Lung (tissue), 11 donors: ENCODE measurements at regions not wholly inside any gene's neighbourhood (a gene's known extent, or its start where the extent isn't known, plus 50 kb on each side); places are given as distances from the start of the nearest gene placed in this dataset.

Source experiments
- ATAC-seq: fragments of 200-7000 bp; cut with Tn5 transposase; one replicate; pipeline ENCODE4 v1.9.1; 2020; ENCODE audit warnings: moderate number of reproducible peaks; ENCODE audit not compliant: insufficient read depth, low FRiP score
- DNase-seq, 3 donors: peaks; one replicate each; pipeline ENCODE4 v3.0.0-alpha.2; 2013 to 2017
- H3K27ac ChIP-seq, 2 donors: one replicate each; pipeline ENCODE4 v1.5.1; 2013; ENCODE audit warnings: mild to moderate bottlenecking in 2 of 2, moderate library complexity in 2 of 2, control low read depth in 1 of 2, inconsistent platforms in 1 of 2, low read depth in 1 of 2, low read length in 1 of 2
- H3K27me3 ChIP-seq, 3 donors: one replicate each; pipeline ENCODE4 v1.5.1; 2013; ENCODE audit warnings: low read length in 2 of 3; ENCODE audit not compliant: control insufficient read depth in 3 of 3, insufficient read depth in 3 of 3
- H3K36me3 ChIP-seq, 4 donors: one replicate each; pipeline ENCODE4 v1.5.1; 2013; ENCODE audit warnings: low read length in 4 of 4, mild to moderate bottlenecking in 1 of 4, moderate library complexity in 1 of 4; ENCODE audit not compliant: control insufficient read depth in 4 of 4, insufficient read depth in 4 of 4
- H3K4me1 ChIP-seq, 5 donors: one replicate each; pipeline ENCODE4 v1.5.1; 2013; ENCODE audit warnings: low read length in 5 of 5, mild to moderate bottlenecking in 2 of 5, moderate library complexity in 1 of 5; ENCODE audit not compliant: control insufficient read depth in 5 of 5, insufficient read depth in 5 of 5
- H3K4me3 ChIP-seq: one replicate; pipeline ENCODE4 v1.5.1; 2013; ENCODE audit warnings: mild to moderate bottlenecking, control low read depth, moderate library complexity
- H3K9ac ChIP-seq, 2 donors: one replicate each; pipeline ENCODE4 v1.5.1; 2013; ENCODE audit warnings: low read length in 2 of 2, control low read depth in 1 of 2; ENCODE audit not compliant: insufficient read depth in 1 of 2
- H3K9me3 ChIP-seq, 4 donors: one replicate each; pipeline ENCODE4 v1.5.1; 2013; ENCODE audit warnings: low read length in 3 of 4, mild to moderate bottlenecking in 1 of 4, moderate library complexity in 1 of 4; ENCODE audit not compliant: control insufficient read depth in 4 of 4, insufficient read depth in 3 of 4
- WGBS, 2 donors: extraction: QIAGEN DNeasy Blood & Tissue Kit; methylation state at CpG; one replicate each; pipeline ENCODE4 v1.1.7; 2013; 5-methylcytosine and 5-hydroxymethylcytosine counted together
- TF ChIP-seq, protein P1 (sequence below): IDR thresholded peaks from 2 replicates; pipeline ENCODE4 v1.5.1; 2012; ENCODE audit warnings: mild to moderate bottlenecking; ENCODE audit errors: control extremely low read depth, extremely low read depth
- donor health status: control.
- donor health status: control.
- donor health status: Bipolar disorder and iron deficiency.
- donor health status: healthy.
- donor health status: DM: yes; HTN: yes; CAD: no.

DNA sequence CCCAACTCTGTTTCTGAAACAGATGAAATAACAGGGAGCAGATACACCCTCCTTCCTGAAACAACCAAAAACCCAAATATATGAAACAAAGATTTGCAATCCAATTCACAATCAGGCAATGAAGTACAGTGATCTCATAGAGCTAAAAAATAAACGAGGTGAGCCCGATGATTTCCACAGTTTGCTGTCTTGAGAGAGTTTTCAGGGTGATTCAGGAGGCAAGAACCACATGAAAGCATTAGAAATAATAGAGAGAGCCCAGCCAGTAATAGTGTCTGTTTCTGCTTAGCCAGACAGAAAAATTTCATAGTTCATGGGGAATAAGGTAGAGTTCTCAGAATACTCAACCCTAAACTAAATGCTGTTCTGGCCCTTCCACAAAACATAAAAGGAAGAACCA is 296.2 kb downstream of the PDHA2 start:
- DNase-seq (peak in 1 of 3 donors; percentile 12), ATAC-seq (no peak)
- WGBS, 2 donors, result 66 to 71% methylated on average over 2 of the region's 2 CpGs
- Histone ChIP-seq H3K27ac (no peak overlapping the region), H3K9ac (no peak overlapping the region), H3K27me3 (no peaks in the 10 kb centered on the region), H3K36me3 (no peaks in the 10 kb centered on the region), H3K9me3 (no peaks in the 10 kb centered on the region), H3K4me1 (no peaks in the 10 kb centered on the region), H3K4me3 (no peak overlapping the region)
- TF ChIP-seq, protein P1, sequence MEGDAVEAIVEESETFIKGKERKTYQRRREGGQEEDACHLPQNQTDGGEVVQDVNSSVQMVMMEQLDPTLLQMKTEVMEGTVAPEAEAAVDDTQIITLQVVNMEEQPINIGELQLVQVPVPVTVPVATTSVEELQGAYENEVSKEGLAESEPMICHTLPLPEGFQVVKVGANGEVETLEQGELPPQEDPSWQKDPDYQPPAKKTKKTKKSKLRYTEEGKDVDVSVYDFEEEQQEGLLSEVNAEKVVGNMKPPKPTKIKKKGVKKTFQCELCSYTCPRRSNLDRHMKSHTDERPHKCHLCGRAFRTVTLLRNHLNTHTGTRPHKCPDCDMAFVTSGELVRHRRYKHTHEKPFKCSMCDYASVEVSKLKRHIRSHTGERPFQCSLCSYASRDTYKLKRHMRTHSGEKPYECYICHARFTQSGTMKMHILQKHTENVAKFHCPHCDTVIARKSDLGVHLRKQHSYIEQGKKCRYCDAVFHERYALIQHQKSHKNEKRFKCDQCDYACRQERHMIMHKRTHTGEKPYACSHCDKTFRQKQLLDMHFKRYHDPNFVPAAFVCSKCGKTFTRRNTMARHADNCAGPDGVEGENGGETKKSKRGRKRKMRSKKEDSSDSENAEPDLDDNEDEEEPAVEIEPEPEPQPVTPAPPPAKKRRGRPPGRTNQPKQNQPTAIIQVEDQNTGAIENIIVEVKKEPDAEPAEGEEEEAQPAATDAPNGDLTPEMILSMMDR, result no peak

DNA sequence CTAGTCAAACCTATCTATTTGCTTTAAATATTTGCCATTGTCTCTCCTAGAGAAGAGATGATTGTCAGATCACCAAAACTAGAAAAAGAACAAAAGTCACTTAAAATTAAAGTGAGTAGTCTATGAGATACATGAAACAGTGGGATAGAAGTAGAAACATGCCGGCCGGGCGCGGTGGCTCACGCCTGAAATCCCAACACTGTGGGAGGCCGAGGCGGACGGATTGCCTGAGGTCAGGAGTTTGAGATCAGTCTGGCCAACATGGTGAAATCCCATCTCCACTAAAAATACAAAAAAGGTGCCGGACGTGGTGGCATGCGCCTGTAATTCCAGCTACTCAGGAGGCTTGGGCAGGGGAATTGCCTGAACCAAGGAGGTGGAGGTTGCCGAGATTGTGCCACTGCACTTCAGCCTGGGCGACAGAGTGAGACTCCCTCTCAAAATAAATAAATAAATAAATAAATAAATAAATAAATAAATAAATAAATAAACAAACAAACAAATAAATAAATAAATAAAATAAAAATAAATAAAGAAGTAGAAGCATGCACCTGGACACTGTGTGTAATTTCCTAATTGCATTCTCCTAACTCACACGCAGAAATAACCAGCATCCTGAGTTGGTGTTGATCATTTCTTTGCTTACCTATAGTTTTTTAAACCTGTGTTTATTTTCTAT is 299.5 kb downstream of the PDHA2 start:
- WGBS, 2 donors, result 93 to 97% methylated on average over 14 of the region's 14 CpGs
- no peak for DNase-seq

DNA sequence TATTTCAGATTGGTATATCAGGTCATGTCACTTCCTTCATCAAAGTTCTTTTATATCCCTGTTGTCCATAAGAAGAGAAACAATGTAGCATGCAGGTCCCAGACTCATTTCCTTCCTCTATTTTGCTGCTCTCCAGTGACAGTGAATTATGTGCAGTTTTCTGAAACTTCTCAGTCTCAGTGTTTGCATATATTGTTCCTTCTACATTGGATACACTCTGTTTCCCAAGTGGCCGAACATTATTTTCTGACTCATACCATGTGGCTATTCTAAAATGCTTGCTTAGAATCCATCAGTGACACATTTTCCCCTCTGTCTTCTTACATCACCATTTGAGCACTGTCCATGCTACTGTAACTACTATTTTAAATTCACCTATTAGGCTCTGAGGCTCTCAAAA is 305.7 kb downstream of the PDHA2 start:
- ATAC-seq (no peak), DNase-seq (no peak)
- Histone ChIP-seq H3K9ac (no peak overlapping the region), H3K4me3 (no peak overlapping the region), H3K36me3 (no peaks in the 10 kb centered on the region), H3K4me1 (no peaks in the 10 kb centered on the region), H3K9me3 (no peaks in the 10 kb centered on the region), H3K27me3 (no peaks in the 10 kb centered on the region), H3K27ac (no peak overlapping the region)
- TF ChIP-seq, protein P1, result no peak
- WGBS, 2 donors, result 8 to 31% methylated on average over 1 of the region's 1 CpG

More for the DNA sequence above, 299.5 kb downstream of the PDHA2 start:
- no peak for ATAC-seq
- Histone ChIP-seq H3K27ac (no peak overlapping the region), H3K4me3 (no peak overlapping the region), H3K9me3 (no peaks in the 10 kb centered on the region), H3K36me3 (no peaks in the 10 kb centered on the region), H3K27me3 (no peaks in the 10 kb centered on the region), H3K9ac (no peak overlapping the region), H3K4me1 (no peaks in the 10 kb centered on the region)
- TF ChIP-seq, protein P1, result no peak

DNA sequence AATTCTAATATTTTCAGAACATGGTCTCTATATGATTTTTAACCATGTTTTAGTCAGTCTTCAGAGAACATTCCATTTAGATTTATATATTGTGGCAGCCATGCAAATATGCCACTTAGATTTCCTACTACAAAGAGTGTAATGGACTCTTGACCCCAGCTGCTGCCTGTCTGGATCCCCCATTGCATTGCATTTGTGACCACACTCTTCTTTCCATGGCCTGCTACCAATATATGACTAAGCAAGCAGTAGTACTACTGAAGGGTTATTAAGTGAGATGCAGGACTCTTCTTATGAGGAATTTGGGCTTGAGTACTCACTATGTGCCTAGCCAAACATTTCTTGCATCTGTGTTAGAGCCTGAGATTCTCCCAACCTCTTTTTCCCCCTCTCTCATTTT is 306.8 kb downstream of the PDHA2 start:
- Histone ChIP-seq H3K9me3 (no peaks in the 10 kb centered on the region), H3K9ac (no peak overlapping the region), H3K27ac (no peak overlapping the region), H3K27me3 (no peaks in the 10 kb centered on the region), H3K4me3 (no peak overlapping the region), H3K36me3 (no peaks in the 10 kb centered on the region), H3K4me1 (no peaks in the 10 kb centered on the region)
- TF ChIP-seq, protein P1, result no peak
- ATAC-seq, result no peak
- DNase-seq, result peak in 1 of 3 donors; percentile 5
